GM06990 (cell line): ENCODE measurements at regions not wholly inside any gene's neighbourhood (a gene's known extent, or its start where the extent isn't known, plus 50 kb on each side); places are given as distances from the start of the nearest gene placed in this dataset.

ENCODE experiments used
- DNase-seq: peaks from one replicate; pipeline ENCODE4 v3.0.0-alpha.2; 2011; ENCODE audit not compliant: insufficient read length; ENCODE audit errors: extremely low read depth
- H3K27me3 ChIP-seq: replicated peaks from 2 replicates; pipeline ENCODE4 v1.6.0; 2011; ENCODE audit warnings: low read length; ENCODE audit not compliant: control insufficient read depth, insufficient read depth
- H3K36me3 ChIP-seq: 2 replicates; pipeline ENCODE4 v1.5.1; 2011; ENCODE audit warnings: low read length; ENCODE audit not compliant: control insufficient read depth, insufficient read depth
- H3K4me3 ChIP-seq: replicated peaks from 2 replicates; pipeline ENCODE4 v1.5.1; 2011; ENCODE audit warnings: low read depth, mild to moderate bottlenecking, control low read depth, low read length
- TF ChIP-seq, protein P1 (sequence below): IDR thresholded peaks from 2 replicates; pipeline ENCODE4 v1.5.1; 2011; ENCODE audit warnings: low read length, control low read depth, mild to moderate bottlenecking, inconsistent platforms; ENCODE audit not compliant: insufficient read depth, poor library complexity, severe bottlenecking

DNA sequence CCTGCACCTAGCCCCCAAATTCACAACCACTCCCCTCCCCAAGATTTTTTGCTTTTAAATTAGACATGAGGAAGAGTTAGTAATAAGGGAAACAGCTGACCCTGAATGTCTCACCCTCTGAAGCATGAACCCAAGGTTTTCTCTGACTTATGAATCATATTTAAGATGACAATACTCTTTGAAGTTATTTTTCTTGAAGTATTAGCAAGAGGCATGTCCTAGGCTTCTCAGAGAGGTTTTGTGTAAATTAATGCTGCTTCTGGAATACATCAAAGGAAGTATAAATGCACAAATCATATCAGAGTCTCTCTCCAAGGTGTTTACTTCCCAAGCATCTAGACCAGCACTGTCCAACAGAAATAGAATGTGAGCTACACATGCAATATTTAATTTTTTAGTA lies 408.1 kb upstream of the MARCKS start:
- Histone ChIP-seq H3K4me3 (no peak overlapping the region), H3K27me3 (no peaks in the 10 kb centered on the region), H3K36me3 (no peaks in the 10 kb centered on the region)
- TF ChIP-seq, protein P1, sequence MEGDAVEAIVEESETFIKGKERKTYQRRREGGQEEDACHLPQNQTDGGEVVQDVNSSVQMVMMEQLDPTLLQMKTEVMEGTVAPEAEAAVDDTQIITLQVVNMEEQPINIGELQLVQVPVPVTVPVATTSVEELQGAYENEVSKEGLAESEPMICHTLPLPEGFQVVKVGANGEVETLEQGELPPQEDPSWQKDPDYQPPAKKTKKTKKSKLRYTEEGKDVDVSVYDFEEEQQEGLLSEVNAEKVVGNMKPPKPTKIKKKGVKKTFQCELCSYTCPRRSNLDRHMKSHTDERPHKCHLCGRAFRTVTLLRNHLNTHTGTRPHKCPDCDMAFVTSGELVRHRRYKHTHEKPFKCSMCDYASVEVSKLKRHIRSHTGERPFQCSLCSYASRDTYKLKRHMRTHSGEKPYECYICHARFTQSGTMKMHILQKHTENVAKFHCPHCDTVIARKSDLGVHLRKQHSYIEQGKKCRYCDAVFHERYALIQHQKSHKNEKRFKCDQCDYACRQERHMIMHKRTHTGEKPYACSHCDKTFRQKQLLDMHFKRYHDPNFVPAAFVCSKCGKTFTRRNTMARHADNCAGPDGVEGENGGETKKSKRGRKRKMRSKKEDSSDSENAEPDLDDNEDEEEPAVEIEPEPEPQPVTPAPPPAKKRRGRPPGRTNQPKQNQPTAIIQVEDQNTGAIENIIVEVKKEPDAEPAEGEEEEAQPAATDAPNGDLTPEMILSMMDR, result no peak
- no peak for DNase-seq

DNA sequence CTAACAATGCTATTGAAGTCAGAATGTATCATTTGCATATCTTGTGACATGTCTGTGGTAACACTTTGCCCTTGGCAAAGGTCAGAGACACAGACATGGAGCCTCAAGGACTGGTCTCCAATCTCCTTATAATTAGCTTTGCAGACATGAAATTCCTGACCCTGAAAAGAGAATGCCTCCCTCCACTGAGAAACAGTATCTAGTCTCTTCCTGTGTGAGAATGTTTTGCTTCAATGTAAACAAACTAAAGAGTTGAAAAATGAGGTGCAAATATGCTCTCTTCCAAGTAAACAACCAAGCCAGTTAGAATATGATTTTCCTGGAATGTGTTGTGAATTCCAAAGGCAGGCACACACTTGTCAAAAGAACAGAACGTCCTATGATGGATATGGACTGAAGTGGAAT lies 407.1 kb upstream of the MARCKS start:
- Histone ChIP-seq H3K27me3 (no peaks in the 10 kb centered on the region), H3K4me3 (no peak overlapping the region), H3K36me3 (no peaks in the 10 kb centered on the region)
- TF ChIP-seq, protein P1, result no peak
- no peak for DNase-seq

DNA sequence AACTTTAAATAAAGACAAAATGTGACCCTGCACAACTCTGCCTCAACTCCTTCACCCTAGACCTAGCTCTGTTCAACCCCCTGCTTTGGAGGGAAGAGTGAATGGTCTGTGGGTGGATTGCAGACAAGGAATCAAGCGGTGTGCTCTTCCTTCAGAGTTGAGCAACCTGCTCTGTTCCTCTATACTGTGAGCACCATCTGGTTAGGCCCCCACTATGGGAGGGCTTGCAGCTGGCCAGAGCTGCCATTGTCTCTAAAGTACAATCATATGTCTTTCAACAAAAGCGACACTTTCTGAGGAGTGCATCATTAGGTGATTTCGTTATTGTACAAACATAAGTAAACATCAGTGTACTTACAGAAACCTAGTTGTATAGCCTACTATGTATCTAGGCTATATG lies 406.1 kb upstream of the MARCKS start:
- H3K27me3 ChIP-seq, result no peaks in the 10 kb centered on the region
- DNase-seq, result no peak
- TF ChIP-seq, protein P1, result no peak
- no peak overlapping the region for H3K4me3 ChIP-seq
- H3K36me3 ChIP-seq, result no peaks in the 10 kb centered on the region

DNA sequence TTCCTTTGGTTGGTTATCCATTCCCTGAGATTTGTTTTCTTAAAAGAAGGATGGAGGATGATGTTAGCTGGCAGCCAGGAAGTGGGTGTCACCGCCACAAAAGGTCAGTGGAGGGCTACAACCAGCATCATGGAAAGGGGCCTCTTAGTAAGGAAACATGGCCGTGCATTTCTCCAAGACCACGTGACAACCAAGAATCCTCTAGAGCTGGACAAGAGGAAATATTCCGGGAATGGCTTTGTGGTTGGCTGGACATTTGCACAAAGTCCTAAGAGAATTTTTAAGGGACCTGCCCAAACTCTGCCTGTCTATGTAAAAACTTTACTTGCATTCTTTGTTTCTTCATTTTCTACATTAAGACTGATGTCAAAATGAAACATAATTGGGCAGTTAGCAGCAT lies 399.9 kb upstream of the MARCKS start:
- TF ChIP-seq, protein P1, result no peak
- Histone ChIP-seq H3K36me3 (no peaks in the 10 kb centered on the region), H3K27me3 (no peaks in the 10 kb centered on the region), H3K4me3 (no peak overlapping the region)
- no peak for DNase-seq

DNA sequence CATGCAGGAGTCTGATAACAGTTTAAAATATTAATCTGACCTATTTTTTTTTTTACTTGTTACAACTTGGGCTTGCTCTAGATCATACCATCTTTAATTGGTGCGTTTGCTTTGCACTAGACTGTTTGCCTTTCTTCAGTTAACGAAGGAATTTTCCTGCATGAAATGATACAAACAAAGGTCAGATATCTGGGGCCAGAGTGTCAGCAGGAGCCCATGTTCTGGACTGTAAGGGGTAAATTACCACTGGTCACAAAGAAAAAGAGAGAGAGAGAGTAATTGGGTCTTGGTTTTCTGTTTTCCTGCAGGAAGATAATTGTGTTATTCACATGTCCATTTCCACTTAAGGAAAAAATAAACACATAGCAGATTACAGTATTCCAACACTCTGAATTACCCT lies 399.4 kb upstream of the MARCKS start:
- Histone ChIP-seq H3K27me3 (no peaks in the 10 kb centered on the region), H3K36me3 (no peaks in the 10 kb centered on the region), H3K4me3 (no peak overlapping the region)
- TF ChIP-seq, protein P1, result no peak
- no peak for DNase-seq

DNA sequence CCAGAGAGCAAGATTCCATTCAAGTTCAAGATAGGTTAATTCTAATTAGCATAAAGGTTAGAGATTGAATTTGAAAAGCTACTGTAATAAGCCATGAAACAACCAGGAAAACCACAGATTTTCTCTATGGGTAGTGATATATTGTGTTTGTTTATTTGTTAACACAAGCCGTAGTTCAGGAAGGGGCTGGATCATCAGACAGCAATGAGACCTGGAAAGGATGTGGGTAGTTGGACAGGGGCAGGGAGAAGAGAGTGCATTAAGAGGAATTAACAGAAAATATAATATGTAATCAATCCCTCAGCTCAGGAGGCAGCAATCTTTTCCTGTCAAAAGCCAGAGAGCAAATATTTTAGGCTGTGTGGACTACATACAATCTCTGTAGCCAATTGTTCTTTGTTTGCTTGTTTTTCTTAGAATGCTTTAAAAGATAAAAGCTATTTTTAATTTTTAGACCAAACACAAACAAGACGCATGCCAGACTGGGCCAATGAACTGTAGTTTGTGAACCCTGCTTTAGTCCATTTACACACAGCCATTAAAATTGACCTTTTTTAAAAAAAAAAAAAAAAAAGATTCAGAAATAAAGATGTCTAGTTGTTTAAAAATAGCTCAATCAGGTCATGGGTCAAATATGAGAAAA lies 398.7 kb upstream of the MARCKS start:
- TF ChIP-seq, protein P1, result no peak
- DNase-seq, result no peak
- Histone ChIP-seq H3K4me3 (no peak overlapping the region), H3K36me3 (no peaks in the 10 kb centered on the region), H3K27me3 (no peaks in the 10 kb centered on the region)
